K562 (cell line): ENCODE measurements at regions not wholly inside any gene's neighbourhood (a gene's known extent, or its start where the extent isn't known, plus 50 kb on each side); places are given as distances from the start of the nearest gene placed in this dataset.

ENCODE experiments used
- ATAC-seq: fragments of 200-7000 bp; cut with Tn5 transposase; 3 replicates; pipeline ENCODE4 v1.9.1; 2020; ENCODE audit warnings: moderate library complexity
- BruUV-seq: library from RNA; stranded (reverse); fragments of 400-500 nt; replicated peaks from 2 replicates; lab custom pipeline; 2021; lab: Mats Ljungman, UMichigan
- CTCF ChIA-PET: fragments of 300-600 bp; formaldehyde crosslinking; extraction: SDS; loops from one replicate; lab custom pipeline; 2021; ENCODE audit warnings: low intra/inter-chr PET ratio; lab: Yijun Ruan, JAX
- POLR2A ChIA-PET: fragments of 300-600, 350-650 bp; sonication (Branson Sonifier 250); formaldehyde crosslinking; extraction: SDS; loops from one replicate; lab custom pipeline; 2021; ENCODE audit warnings: antibody characterized with exemption, inconsistent platforms; lab: Yijun Ruan, JAX
- DNase-seq, 4 experiments: peaks; one replicate each; pipeline versions ENCODE4 v3.0.0 to v3.0.0-alpha.2; 2011 to 2018; ENCODE audit warnings: low spot score in 3 of 4, mixed read lengths in 3 of 4; ENCODE audit errors: extremely low read depth in 1 of 4
- FAIRE-seq: peaks from 2 replicates; lab custom pipeline; 2011; peaks lifted over from hg19 to GRCh38; lab: Jason Lieb, UNC
- H2AFZ ChIP-seq: 2 replicates; pipeline ENCODE4 v1.6.0; 2011; ENCODE audit warnings: low read depth, low read length, control low read depth, inconsistent platforms
- H3K27ac ChIP-seq: fragments of 200-600 bp; 3 replicates; pipeline ENCODE4 v1.8.0; 2011; ENCODE audit warnings: low read depth, mild to moderate bottlenecking, control low read depth, inconsistent platforms, low read length, moderate library complexity, mixed read lengths; ENCODE audit errors: extremely low read depth
- H3K27me3 ChIP-seq, 2 experiments: fragments of 300-600 bp in 1 of 2; 2 replicates in 1 of 2; 3 replicates in 1 of 2; pipeline versions ENCODE4 v1.6.0 to v1.8.0; 2011; ENCODE audit warnings: inconsistent platforms in 2 of 2, low read length in 2 of 2, mild to moderate bottlenecking in 1 of 2, mixed read lengths in 1 of 2, moderate library complexity in 1 of 2; ENCODE audit not compliant: control insufficient read depth in 2 of 2, insufficient read depth in 2 of 2
- H3K36me3 ChIP-seq: fragments of 300-600 bp; 3 replicates; pipeline ENCODE4 v1.8.0; 2011; ENCODE audit warnings: mild to moderate bottlenecking, low read length, inconsistent platforms; ENCODE audit not compliant: control insufficient read depth, insufficient read depth
- H3K4me1 ChIP-seq, 2 experiments: fragments of 200-600 bp in 1 of 2; replicated peaks in 1 of 2; 2 replicates in 1 of 2; 3 replicates in 1 of 2; pipeline versions ENCODE4 v1.5.1 to v1.8.0; 2011; ENCODE audit warnings: inconsistent platforms in 2 of 2, low read length in 2 of 2, mild to moderate bottlenecking in 1 of 2, mixed read lengths in 1 of 2, moderate library complexity in 1 of 2; ENCODE audit not compliant: control insufficient read depth in 2 of 2, insufficient read depth in 2 of 2
- H3K4me2 ChIP-seq: 2 replicates; pipeline ENCODE4 v1.6.1; 2011; ENCODE audit warnings: low read length, control low read depth, inconsistent platforms, mixed read lengths; ENCODE audit not compliant: insufficient read depth
- H3K4me3 ChIP-seq: fragments of 200-600 bp; sonication (generic), shearing (Covaris generic); 2 replicates; pipeline ENCODE4 v1.5.1; 2016; ENCODE audit warnings: control low read depth, inconsistent platforms
- H3K79me2 ChIP-seq: fragments of 200-600 bp; 3 replicates; pipeline ENCODE4 v1.8.0; 2011; ENCODE audit warnings: low read length, inconsistent platforms; ENCODE audit not compliant: control insufficient read depth, insufficient read depth
- H3K9ac ChIP-seq, 2 experiments: 2 replicates each; pipeline versions ENCODE4 v1.6.0 to v1.6.1; 2011; ENCODE audit warnings: low read depth in 2 of 2, low read length in 2 of 2, control low read depth in 1 of 2, inconsistent platforms in 1 of 2, mild to moderate bottlenecking in 1 of 2, mixed read lengths in 1 of 2; ENCODE audit not compliant: insufficient read depth in 1 of 2
- H3K9me1 ChIP-seq: one replicate; pipeline ENCODE4 v1.6.0; 2011; ENCODE audit warnings: inconsistent platforms, mild to moderate bottlenecking, low read length, moderate library complexity; ENCODE audit not compliant: control insufficient read depth, insufficient read depth
- H3K9me3 ChIP-seq: replicated peaks from 2 replicates; pipeline ENCODE4 v1.5.1; 2011; ENCODE audit warnings: low read depth, low read length, inconsistent platforms; ENCODE audit not compliant: control insufficient read depth, insufficient read depth
- H4K20me1 ChIP-seq: replicated peaks from 2 replicates; pipeline ENCODE4 v1.6.1; 2011; ENCODE audit warnings: low read length, inconsistent platforms, mixed read lengths; ENCODE audit not compliant: control insufficient read depth, insufficient read depth
- ATF7 ChIP-seq: fragments of 450-650 bp; IDR thresholded peaks from 2 replicates; pipeline ENCODE4 v1.7.1; 2014; ENCODE audit warnings: mild to moderate bottlenecking, moderate library complexity
- MTA1 ChIP-seq: fragments of 450-650 bp; IDR thresholded peaks from 2 replicates; pipeline ENCODE4 v1.6.1; 2017; ENCODE audit warnings: borderline replicate concordance
- NCOA1 ChIP-seq: fragments of 450-650 bp; IDR thresholded peaks from 2 replicates; pipeline ENCODE4 v1.6.1; 2016; ENCODE audit warnings: low read depth
- PHF8 ChIP-seq: fragments of 200-600 bp; sonication (generic); IDR thresholded peaks from 2 replicates; pipeline ENCODE4 v1.6.1; 2012; ENCODE audit warnings: mixed run types, mild to moderate bottlenecking, inconsistent platforms, low read length, moderate library complexity, borderline replicate concordance
- SETDB1 ChIP-seq: IDR thresholded peaks from one replicate; pipeline ENCODE4 v1.6.1; 2012; ENCODE audit warnings: low read length, control low read depth, inconsistent platforms
- SIN3A ChIP-seq, 2 experiments: fragments of 150-350 bp in 1 of 2; IDR thresholded peaks; 2 replicates each; pipeline ENCODE4 v1.6.1; 2011 to 2016; ENCODE audit warnings: borderline replicate concordance in 2 of 2, low read depth in 2 of 2, low read length in 2 of 2, mild to moderate bottlenecking in 2 of 2, moderate library complexity in 2 of 2; ENCODE audit not compliant: control insufficient read depth in 1 of 2
- U2AF1 ChIP-seq: fragments of 200-400 bp; formaldehyde crosslinking; optimal IDR thresholded peaks from 2 replicates; pipeline ENCODE3; 2017; ENCODE audit warnings: mild to moderate bottlenecking, low read depth, low read length, moderate library complexity
- WGBS: fragments of 100-300 bp; shearing (Covaris generic); methylation state at CpG from one replicate; pipeline ENCODE4 v1.1.6; 2016; ENCODE audit warnings: low coverage, mixed read lengths; ENCODE audit not compliant: insufficient coverage; ENCODE audit errors: missing lambda C conversion rate; 5-methylcytosine and 5-hydroxymethylcytosine counted together
- in situ Hi-C: fragments of 300-500 bp; cut with MboI; formaldehyde crosslinking; loops from 4 replicates; pipeline ENCODE4 v1.15.0; 2018; ENCODE audit warnings: inconsistent platforms, mixed read lengths
- intact Hi-C: fragments of 100-400 bp; cut with micrococcal nuclease; formaldehyde crosslinking; loops from 2 replicates; pipeline ENCODE4 v1.14.2; 2022
- TF ChIP-seq, protein P1 (sequence below), 2 experiments: IDR thresholded peaks in 1 of 2; conservative IDR thresholded peaks in 1 of 2; 2 replicates each; pipeline ENCODE4 v1.6.1; 2016; ENCODE audit warnings: low read depth in 2 of 2, mild to moderate bottlenecking in 1 of 2, missing compliant biosample characterization in 1 of 2, missing genetic modification characterization in 1 of 2, moderate library complexity in 1 of 2
- TF ChIP-seq, protein P2 (sequence below), 2 experiments: fragments of 450-650 bp in 1 of 2; sonication (generic) in 1 of 2; formaldehyde crosslinking in 1 of 2; IDR thresholded peaks in 1 of 2; conservative IDR thresholded peaks in 1 of 2; 2 replicates each; pipeline versions ENCODE4 v1.6.1 to v1.8.1; 2016 to 2023; ENCODE audit warnings: mild to moderate bottlenecking in 2 of 2, moderate library complexity in 2 of 2, inconsistent platforms in 1 of 2, missing genetic modification reagents in 1 of 2
- TF ChIP-seq, protein P3 (sequence below): sonication (generic); formaldehyde crosslinking; IDR thresholded peaks from 2 replicates; pipeline ENCODE4 v1.8.0; 2022; ENCODE audit warnings: mild to moderate bottlenecking, missing genetic modification reagents
- TF ChIP-seq, protein P4 (sequence below): sonication (generic); formaldehyde crosslinking; IDR thresholded peaks from 2 replicates; pipeline ENCODE4 v1.9.0; 2022; ENCODE audit warnings: mild to moderate bottlenecking, missing genetic modification reagents

DNA sequence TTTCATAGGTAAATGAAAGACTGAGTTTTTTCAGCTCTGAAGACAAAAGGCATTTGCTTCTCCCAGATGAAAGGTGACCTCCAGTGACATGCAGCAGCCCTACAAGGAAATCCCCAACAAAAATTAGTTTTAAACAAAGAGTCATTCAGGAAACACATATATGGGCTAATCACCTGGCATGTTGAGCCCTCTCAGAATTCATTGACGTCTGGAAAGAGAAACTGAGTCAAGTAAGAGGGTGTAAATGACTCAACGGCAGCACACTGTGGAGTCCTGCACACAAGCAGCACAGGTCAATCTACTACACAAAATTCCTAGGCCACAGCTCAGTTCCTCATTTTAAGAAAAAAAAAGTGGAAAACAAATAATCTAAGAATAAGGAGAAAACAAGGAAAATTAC lies 592.3 kb downstream of the EPHA7 start (continued):
- TF ChIP-seq SETDB1 (no peak), PHF8 (no peak), U2AF1 (no peak)

DNA sequence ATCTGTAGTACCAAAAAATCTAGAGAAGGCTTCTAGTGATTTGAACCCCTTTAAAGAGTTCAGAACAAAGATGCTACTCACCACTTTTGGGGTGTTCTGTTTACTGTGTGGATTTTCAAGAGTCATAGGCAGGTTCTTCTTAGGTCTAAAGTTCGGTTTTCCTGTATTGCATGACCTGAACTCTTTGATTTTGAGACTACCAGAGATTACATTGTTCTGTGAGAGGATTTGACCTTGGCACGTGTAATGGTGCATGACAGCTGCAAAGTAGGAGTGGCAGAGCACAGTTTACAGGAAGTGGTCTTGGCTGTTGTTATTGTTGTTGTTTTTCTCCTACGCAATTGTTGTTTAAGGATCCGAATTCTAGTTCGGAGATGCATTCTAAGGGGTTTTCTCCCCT lies 592.7 kb downstream of the EPHA7 start:
- Histone ChIP-seq H3K4me2 (no peak overlapping the region), H3K9me1 (no peaks in the 10 kb centered on the region), H3K9me3 (no peaks in the 10 kb centered on the region), H2AFZ (no peak overlapping the region), H3K27me3 (no peaks in the 10 kb centered on the region), H3K27ac (no peak overlapping the region), H3K4me3 (no peak overlapping the region), H3K9ac (no peak overlapping the region), H3K36me3 (no peaks in the 10 kb centered on the region), H4K20me1 (no peaks in the 10 kb centered on the region), H3K4me1 (no peaks in the 10 kb centered on the region), H3K79me2 (no peaks in the 10 kb centered on the region)
- POLR2A ChIA-PET, result no interaction called here
- intact Hi-C loops, result no loop called here
- in situ Hi-C loops, result no loop called here
- TF ChIP-seq, protein P1, sequence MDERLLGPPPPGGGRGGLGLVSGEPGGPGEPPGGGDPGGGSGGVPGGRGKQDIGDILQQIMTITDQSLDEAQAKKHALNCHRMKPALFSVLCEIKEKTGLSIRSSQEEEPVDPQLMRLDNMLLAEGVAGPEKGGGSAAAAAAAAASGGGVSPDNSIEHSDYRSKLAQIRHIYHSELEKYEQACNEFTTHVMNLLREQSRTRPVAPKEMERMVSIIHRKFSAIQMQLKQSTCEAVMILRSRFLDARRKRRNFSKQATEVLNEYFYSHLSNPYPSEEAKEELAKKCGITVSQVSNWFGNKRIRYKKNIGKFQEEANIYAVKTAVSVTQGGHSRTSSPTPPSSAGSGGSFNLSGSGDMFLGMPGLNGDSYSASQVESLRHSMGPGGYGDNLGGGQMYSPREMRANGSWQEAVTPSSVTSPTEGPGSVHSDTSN (CRISPR knock-in tag; IDR thresholded peaks at IDR 0.05; ENCODE audit: low read depth), result no peak
- TF ChIP-seq, protein P1 (tag; conservative IDR thresholded peaks at IDR 0.05; ENCODE audit: low read depth), result no peak
- TF ChIP-seq NCOA1 (no peak), SIN3A (IDR thresholded peaks at IDR 0.05; ENCODE audit: borderline replicate concordance in 2 of 2, control insufficient read depth in 1 of 2, low read depth in 2 of 2, low read length in 2 of 2) (no peak), MTA1 (no peak), ATF7 (no peak)
- TF ChIP-seq, protein P2, sequence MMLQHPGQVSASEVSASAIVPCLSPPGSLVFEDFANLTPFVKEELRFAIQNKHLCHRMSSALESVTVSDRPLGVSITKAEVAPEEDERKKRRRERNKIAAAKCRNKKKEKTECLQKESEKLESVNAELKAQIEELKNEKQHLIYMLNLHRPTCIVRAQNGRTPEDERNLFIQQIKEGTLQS (IDR thresholded peaks at IDR 0.05), result no peak
- TF ChIP-seq, protein P2 (CRISPR knock-in tag; conservative IDR thresholded peaks at IDR 0.05), result no peak
- TF ChIP-seq, protein P3, sequence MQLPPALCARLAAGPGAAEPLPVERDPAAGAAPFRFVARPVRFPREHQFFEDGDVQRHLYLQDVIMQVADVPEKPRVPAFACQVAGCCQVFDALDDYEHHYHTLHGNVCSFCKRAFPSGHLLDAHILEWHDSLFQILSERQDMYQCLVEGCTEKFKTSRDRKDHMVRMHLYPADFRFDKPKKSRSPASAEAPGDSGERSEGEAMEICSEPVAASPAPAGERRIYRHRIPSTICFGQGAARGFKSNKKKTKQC (CRISPR knock-in tag), result no peak
- TF ChIP-seq, protein P4, sequence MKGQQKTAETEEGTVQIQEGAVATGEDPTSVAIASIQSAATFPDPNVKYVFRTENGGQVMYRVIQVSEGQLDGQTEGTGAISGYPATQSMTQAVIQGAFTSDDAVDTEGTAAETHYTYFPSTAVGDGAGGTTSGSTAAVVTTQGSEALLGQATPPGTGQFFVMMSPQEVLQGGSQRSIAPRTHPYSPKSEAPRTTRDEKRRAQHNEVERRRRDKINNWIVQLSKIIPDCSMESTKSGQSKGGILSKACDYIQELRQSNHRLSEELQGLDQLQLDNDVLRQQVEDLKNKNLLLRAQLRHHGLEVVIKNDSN (CRISPR knock-in tag), result no peak
- no peak for ATAC-seq
- DNase-seq, result no peak
- FAIRE-seq, result no peak
- no TSS peak for BruUV-seq
- CTCF ChIA-PET, result no interaction called here
- 0% methylated on average over 5 of the region's 5 CpGs for WGBS
